HL-60/S4 treated with phorbol 12-myristate 13-acetate at 8.2 ng/mL for 4 days and 3 days (cell line): ENCODE measurements at regions not wholly inside any gene's neighbourhood (a gene's known extent, or its start where the extent isn't known, plus 50 kb on each side); places are given as distances from the start of the nearest gene placed in this dataset.
"Not testable (repeated sequence)": the region's sequence is repeated elsewhere in the genome, so short reads cannot be mapped to it uniquely, and the experiment has no call there.

Experiments used
- in situ Hi-C: fragments of 300-500 bp; cut with MboI; formaldehyde crosslinking; loops from 2 replicates; pipeline ENCODE4 v1.15.0; 2022; ENCODE audit warnings: low sequenced_read_pairs

DNA sequence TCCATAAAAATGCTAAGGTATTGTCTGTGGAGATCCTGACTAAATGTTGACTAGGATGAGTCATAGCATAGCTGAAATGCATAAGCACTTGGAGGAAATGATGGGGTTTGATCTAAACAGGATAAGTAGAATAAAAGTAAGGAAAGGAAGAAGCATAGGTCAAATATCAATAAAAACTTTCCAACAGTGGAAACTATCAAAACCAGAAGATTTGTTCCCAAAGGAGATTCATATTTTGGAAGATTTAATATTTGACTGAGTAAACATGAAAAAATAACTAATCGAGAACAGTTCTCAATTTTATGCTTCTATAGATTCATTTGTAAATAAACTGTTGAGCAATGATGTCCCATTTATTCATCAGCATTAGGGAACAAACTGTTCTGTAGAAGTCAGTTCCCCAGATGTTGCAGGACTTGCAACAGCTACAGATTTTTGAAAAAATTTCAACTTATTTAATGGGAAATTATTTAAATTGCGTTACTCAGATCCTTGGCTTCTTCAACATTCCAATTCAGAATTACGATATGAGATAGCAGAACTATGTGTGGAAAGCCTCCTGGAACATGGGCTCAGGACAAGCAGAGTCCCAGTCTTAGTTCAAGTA is 133.7 kb upstream of the TBX18 start:
- in situ Hi-C loops: no loop called here

DNA sequence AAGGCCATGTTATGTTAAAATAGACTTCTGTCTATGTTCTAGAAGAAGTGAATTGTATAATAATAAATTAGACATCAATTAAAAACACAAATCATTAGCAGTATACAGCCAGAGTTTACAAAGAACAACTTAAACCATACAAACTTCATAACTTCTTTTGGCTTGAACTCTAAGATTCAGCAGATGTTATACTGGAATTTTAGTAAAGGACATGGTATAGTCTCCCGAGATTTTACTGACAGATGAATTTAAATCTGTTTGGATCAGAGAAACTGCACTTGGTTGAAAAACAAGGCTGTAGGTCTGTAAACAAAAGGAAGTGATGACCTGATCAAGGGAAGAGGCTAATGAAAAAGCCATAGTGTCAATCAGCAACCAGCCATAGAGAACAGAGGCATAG is 132.6 kb upstream of the TBX18 start:
- in situ Hi-C loops: no loop called here

- in situ Hi-C loops: no loop called here
Measured at GRCh38 chr6:84892671-84893070, 128.3 kb upstream of the TBX18 start.

- in situ Hi-C loops: no loop called here
Measured at GRCh38 chr6:84882768-84883766, 118.7 kb upstream of the TBX18 start.

DNA sequence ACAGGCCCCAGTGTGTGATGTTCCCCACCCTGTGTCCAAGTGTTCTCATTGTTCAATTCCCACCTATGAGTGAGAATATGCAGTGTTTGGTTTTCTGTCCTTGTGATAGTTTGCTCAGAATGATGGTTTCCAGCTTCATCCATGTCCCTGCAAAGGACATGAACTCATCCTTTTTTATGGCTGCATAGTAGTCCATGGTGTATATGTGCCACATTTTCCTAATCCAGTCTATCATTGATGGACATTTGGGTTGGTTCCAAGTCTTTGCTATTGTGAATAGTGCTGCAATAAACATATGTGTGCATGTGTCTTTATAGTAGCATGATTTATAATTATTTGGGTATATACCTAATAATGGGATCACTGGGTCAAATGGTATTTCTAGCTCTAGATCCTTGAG is 115.0 kb upstream of the TBX18 start:
- in situ Hi-C loops: not testable (repeated sequence)

GRCh38 chr6:84877515-84878210 is 113.3 kb upstream of the TBX18 start:
- in situ Hi-C loops: no loop called here

GRCh38 chr6:84876723-84877514 is 112.5 kb upstream of the TBX18 start:
- in situ Hi-C loops: no loop called here

DNA sequence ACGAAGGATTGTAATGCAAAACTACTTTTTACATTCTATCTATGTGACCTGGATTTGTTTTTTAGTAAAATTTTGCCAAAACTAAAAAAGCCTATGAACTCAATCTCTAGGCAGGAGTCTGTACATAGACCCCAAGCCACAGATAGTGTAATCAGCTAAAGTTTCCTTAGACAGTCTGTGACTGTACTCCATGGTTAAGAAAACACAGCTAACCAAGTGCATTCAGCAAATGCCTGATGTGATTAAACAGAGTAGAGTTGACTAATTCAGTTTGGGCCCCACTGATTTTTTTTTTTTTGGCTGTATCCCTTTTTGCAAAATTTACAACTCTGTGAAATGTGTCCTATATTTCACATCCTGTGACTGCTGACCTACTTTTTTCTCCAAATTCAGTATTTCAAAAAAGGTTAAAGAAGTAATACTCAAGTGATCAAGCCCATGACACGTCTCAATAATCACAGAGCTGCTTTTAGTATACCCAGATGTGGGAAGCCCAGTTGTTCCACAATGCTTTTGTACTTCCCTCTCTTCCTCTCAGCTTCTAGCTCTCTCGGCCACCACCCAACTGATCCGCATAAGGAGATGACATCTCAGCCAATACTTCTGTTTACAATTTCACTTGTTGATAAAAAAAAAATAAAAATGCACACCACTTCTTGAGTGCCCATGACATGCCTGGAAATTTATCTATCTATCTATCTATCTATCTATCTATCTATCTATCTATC is 108.8 kb upstream of the TBX18 start:
- in situ Hi-C loops: no loop called here

DNA sequence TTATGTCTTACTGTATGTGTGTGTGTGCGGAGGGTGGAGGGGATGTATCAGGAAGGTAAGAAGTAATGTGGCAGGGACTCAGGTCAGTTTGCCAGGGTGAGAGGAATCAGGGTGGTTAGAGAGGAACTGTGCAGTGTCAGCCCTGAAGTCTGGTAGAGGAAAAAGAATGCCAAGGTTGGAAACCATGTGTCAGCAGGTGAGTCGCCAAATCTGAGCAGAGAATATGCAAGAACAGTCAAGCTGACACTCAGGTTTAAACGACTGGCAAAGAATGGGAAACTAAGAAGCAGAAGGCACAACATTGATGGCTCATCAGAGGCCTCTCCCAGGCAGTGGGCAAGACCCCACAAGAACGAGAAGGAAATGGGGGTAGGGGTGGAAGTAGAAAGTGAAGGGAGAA is 107.5 kb upstream of the TBX18 start:
- in situ Hi-C loops: no loop called here

DNA sequence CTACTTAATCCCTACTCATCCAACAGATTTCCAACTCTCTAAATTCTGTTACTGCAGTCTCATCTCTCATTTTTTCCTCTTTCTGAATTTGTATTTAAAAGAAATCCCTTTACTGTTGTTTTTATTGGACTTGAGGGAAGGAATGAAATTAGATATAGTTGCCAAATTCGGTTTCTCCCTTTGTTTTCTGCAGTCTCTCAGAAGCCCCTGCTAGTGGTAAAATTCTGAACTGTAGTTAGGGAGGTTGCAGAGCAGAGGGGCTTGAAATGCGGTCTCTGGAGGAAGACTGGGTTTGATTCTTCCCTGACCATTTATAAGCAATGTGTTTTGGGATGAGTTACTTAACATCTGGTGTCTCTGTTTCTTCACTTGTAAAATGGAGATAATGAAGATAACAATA is 106.3 kb upstream of the TBX18 start:
- in situ Hi-C loops: no loop called here

GRCh38 chr6:84868149-84868548 is 103.8 kb upstream of the TBX18 start:
- in situ Hi-C loops: no loop called here

DNA sequence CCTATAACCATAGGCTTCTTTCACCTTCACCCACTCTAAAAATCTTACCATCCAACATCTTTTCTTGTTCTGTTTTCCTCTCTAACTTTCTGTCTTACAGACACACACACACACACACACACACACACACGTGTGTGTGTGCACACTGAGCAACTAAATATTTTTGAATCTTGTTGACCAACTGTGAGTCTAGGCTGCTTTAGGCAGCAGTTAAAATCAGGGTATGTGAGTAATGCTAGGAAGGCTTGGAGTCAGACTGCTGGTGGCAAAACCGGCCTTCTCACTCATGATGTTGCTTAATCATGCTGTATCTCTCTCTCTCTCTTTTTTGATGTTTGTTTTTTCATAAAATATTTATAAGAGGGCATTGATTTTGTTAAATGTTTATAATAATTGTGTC is 103.1 kb upstream of the TBX18 start:
- in situ Hi-C loops: no loop called here

DNA sequence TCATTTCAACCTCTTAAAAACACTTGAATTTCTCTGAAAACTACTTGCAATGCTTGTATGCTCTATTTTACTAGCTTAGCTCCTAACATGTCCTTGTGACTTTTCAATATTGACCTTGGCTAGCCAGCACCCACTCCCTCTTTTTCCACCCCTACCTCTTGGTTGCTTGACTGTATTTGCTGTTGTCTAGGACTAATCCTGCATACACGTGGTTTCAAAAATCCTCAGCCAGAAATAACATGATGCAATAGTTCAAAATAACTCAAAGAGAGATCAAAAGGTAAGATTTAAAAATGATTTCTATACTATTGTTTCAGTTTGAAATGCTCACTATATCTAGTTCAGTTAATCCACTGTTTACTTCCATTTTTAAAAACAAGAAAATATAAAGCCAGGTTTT is 102.3 kb upstream of the TBX18 start:
- in situ Hi-C loops: no loop called here

GRCh38 chr6:84865372-84865771 is 101.0 kb upstream of the TBX18 start:
- in situ Hi-C loops: not testable (repeated sequence)

GRCh38 chr6:84862843-84863242 is 98.4 kb upstream of the TBX18 start:
- in situ Hi-C loops: no loop called here

DNA sequence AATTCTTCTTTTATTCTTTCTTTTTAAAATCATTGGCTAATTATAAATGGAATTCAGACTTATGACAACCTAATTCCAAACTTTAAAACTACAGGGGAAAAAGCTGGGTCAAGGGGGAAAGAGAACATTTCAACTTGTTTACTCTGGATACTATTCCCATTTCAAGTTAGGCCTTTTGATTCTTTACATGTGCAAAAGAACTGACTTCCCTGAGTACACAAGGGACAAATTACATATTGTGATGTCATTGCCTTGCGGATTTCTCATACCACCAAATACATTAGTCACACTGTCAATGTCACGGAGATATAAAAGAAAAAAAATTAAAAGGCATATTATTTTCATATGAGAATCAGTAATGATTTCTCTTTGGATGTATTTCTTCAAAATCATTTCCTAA is 96.5 kb upstream of the TBX18 start:
- in situ Hi-C loops: no loop called here

- in situ Hi-C loops: no loop called here
Measured at GRCh38 chr6:84860509-84860908, 96.1 kb upstream of the TBX18 start.

DNA sequence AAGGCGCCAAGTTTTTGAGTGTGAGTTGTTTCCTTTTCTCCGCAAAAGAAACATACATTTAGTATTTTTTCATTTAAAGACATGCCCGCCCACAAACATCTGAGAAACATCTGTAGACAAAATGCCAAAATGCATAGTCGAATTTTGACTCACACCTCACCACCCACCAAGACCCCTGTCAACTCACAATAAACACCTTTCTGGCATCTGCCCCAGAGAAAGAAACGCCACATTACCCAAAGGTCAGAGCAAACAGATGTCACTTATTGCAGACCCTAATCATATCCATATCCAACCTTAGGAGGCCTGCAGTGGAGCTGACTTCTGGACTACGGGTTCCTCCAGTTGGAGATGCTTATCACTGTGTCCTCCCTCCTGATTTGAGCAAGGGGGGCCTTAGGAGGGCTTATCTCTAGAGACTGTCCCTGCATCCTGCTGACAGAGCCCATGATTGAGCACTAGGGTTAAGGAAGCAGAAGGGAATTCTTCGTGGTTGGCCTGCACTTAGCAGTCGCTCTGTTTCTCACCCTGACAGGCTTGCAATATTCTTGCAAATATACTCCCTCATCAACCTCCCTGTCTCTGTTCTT is 90.5 kb upstream of the TBX18 start:
- in situ Hi-C loops: no loop called here

DNA sequence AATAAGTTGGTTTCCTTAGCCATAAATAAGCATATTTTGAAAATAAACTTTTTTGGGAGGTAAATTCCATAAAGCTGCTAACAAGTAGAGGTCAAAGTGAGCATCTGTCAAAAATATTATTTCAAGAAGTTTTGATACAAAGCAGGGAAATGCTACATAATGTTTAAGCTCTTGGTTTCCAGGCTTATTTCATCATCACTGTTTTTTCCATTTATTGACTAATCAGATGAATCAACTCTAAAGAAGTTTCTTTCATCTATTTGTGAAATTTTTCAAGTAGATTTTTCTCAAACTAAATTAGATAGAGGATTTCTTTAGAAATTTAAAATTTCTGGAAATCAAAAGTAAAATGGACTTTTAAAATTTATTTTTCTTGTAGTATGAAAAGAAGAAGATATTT is 89.5 kb upstream of the TBX18 start:
- in situ Hi-C loops: no loop called here

GRCh38 chr6:84848960-84849359 is 84.6 kb upstream of the TBX18 start:
- in situ Hi-C loops: no loop called here
